GM23338 (cell line): ENCODE measurements at regions not wholly inside any gene's neighbourhood (a gene's known extent, or its start where the extent isn't known, plus 50 kb on each side); places are given as distances from the start of the nearest gene placed in this dataset.
A peak's percentile ranks its signal among the peaks of the same experiment; 100 is the strongest.

Experiments
- ATAC-seq: fragments of 200-7000 bp; cut with Tn5 transposase; 3 replicates; pipeline ENCODE4 v1.9.1; 2020
- DNase-seq: peaks from one replicate; pipeline ENCODE4 v3.0.0-alpha.2; 2015; ENCODE audit warnings: low spot score
- H2AFZ ChIP-seq: fragments of 200-600 bp; sonication (generic); 2 replicates; pipeline ENCODE4 v1.8.0; 2016; ENCODE audit warnings: antibody characterized with exemption, mild to moderate bottlenecking, moderate library complexity
- H3F3A ChIP-seq: fragments of 200-600 bp; sonication (generic); replicated peaks from 2 replicates; pipeline ENCODE4 v1.8.0; 2017; ENCODE audit warnings: antibody characterized with exemption, mixed run types, low read depth
- H3K27ac ChIP-seq: fragments of 200-600 bp; sonication (generic); 2 replicates; pipeline ENCODE4 v1.6.1; 2016; ENCODE audit warnings: low read depth
- H3K27me3 ChIP-seq: fragments of 200-600 bp; sonication (generic); 2 replicates; pipeline ENCODE4 v1.8.0; 2016; ENCODE audit warnings: mild to moderate bottlenecking, mixed run types, moderate library complexity; ENCODE audit not compliant: insufficient read depth
- H3K36me3 ChIP-seq: fragments of 200-600 bp; sonication (generic); 2 replicates; pipeline ENCODE4 v1.8.0; 2016; ENCODE audit warnings: mild to moderate bottlenecking; ENCODE audit not compliant: insufficient read depth
- H3K4me1 ChIP-seq: fragments of 200-600 bp; sonication (generic); 2 replicates; pipeline ENCODE4 v1.8.0; 2016; ENCODE audit warnings: mild to moderate bottlenecking, moderate library complexity; ENCODE audit not compliant: insufficient read depth
- H3K4me2 ChIP-seq: fragments of 200-600 bp; sonication (generic); 2 replicates; pipeline ENCODE4 v1.7.1; 2017; ENCODE audit warnings: mixed run types
- H3K4me3 ChIP-seq: fragments of 200-600 bp; sonication (generic); 2 replicates; pipeline ENCODE4 v1.6.1; 2016; ENCODE audit warnings: mixed run types
- H3K79me2 ChIP-seq: fragments of 200-600 bp; sonication (generic); replicated peaks from 2 replicates; pipeline ENCODE4 v1.8.0; 2017; ENCODE audit warnings: mild to moderate bottlenecking; ENCODE audit not compliant: insufficient read depth
- H3K9me2 ChIP-seq: fragments of 200-600 bp; sonication (generic); 2 replicates; pipeline ENCODE4 v1.8.0; 2017; ENCODE audit not compliant: insufficient read depth
- H4K20me1 ChIP-seq: fragments of 200-600 bp; sonication (generic); replicated peaks from 2 replicates; pipeline ENCODE4 v1.8.0; 2017; ENCODE audit warnings: mild to moderate bottlenecking; ENCODE audit not compliant: insufficient read depth
- H3K27ac Mint-ChIP-seq: 2 replicates; pipeline ENCODE4 v1.8.0; 2020; ENCODE audit warnings: inconsistent platforms, mild to moderate bottlenecking, moderate library complexity, mixed read lengths
- H3K27me3 Mint-ChIP-seq: 3 replicates; pipeline ENCODE4 v1.8.0; 2022; ENCODE audit warnings: low read depth, mild to moderate bottlenecking, moderate library complexity, mixed read lengths, inconsistent platforms; ENCODE audit not compliant: insufficient read depth, poor library complexity
- H3K36me3 Mint-ChIP-seq: 3 replicates; pipeline ENCODE4 v1.8.0; 2021; ENCODE audit warnings: low read depth, mild to moderate bottlenecking, inconsistent platforms, moderate library complexity, mixed read lengths
- H3K4me1 Mint-ChIP-seq: 3 replicates; pipeline ENCODE4 v1.8.0; 2020; ENCODE audit warnings: mild to moderate bottlenecking, inconsistent platforms, mixed read lengths
- H3K4me3 Mint-ChIP-seq: 3 replicates; pipeline ENCODE4 v1.8.0; 2021; ENCODE audit warnings: moderate library complexity, mild to moderate bottlenecking, inconsistent platforms, mixed read lengths
- H3K9me3 Mint-ChIP-seq: 3 replicates; pipeline ENCODE4 v1.8.0; 2020; ENCODE audit warnings: moderate library complexity, mild to moderate bottlenecking, inconsistent platforms, mixed read lengths
- CREB1 ChIP-seq: fragments of 250-450 bp; sonication (Bioruptor Pico); IDR thresholded peaks from 2 replicates; pipeline ENCODE4 v1.5.0; 2020; ENCODE audit warnings: low read depth, mild to moderate bottlenecking, moderate library complexity
- CTCF ChIP-seq, 2 experiments: fragments of 200-600 bp in 1 of 2; sonication (generic) in 1 of 2; conservative IDR thresholded peaks; 2 replicates each; pipeline versions ENCODE4 v1.5.1 to v1.6.1; 2016 to 2017; ENCODE audit warnings: antibody characterized with exemption in 2 of 2, low read depth in 2 of 2, mild to moderate bottlenecking in 2 of 2, moderate library complexity in 1 of 2
- ETS1 ChIP-seq: IDR thresholded peaks from 2 replicates; pipeline ENCODE4 v1.6.1; 2016; ENCODE audit warnings: antibody characterized with exemption
- EZH2 ChIP-seq: fragments of 200-600 bp; sonication (generic); IDR thresholded peaks from one replicate; pipeline ENCODE4 v1.8.0; 2017; ENCODE audit warnings: antibody characterized with exemption, mild to moderate bottlenecking, low read depth; ENCODE audit not compliant: unreplicated experiment
- EZH2phosphoT487 ChIP-seq: fragments of 200-600 bp; sonication (generic); IDR thresholded peaks from one replicate; pipeline ENCODE4 v1.8.1; 2018; ENCODE audit warnings: antibody characterized with exemption; ENCODE audit not compliant: unreplicated experiment
- JUNB ChIP-seq: IDR thresholded peaks from one replicate; pipeline ENCODE4 v1.6.1; 2016; ENCODE audit warnings: antibody characterized with exemption; ENCODE audit not compliant: unreplicated experiment
- NANOG ChIP-seq: IDR thresholded peaks from 2 replicates; pipeline ENCODE4 v1.6.1; 2016; ENCODE audit warnings: antibody characterized with exemption, borderline replicate concordance
- POLR2AphosphoS5 ChIP-seq: IDR thresholded peaks from 2 replicates; pipeline ENCODE4 v1.6.1; 2016; ENCODE audit warnings: antibody characterized with exemption, low read depth
- REST ChIP-seq: IDR thresholded peaks from one replicate; pipeline ENCODE4 v1.6.1; 2018; ENCODE audit warnings: antibody characterized with exemption; ENCODE audit not compliant: unreplicated experiment
- STAT1 ChIP-seq: IDR thresholded peaks from one replicate; pipeline ENCODE4 v1.6.1; 2016; ENCODE audit warnings: antibody characterized with exemption; ENCODE audit not compliant: unreplicated experiment
- ZNF114 ChIP-seq: fragments of 250-450 bp; sonication (Bioruptor Pico); IDR thresholded peaks from 2 replicates; pipeline ENCODE4 v1.5.0; 2020; ENCODE audit warnings: mild to moderate bottlenecking, moderate library complexity
- ZNF331 ChIP-seq: fragments of 250-450 bp; sonication (Bioruptor Pico); IDR thresholded peaks from 2 replicates; pipeline ENCODE4 v1.5.0; 2020; ENCODE audit warnings: low read depth, mild to moderate bottlenecking, moderate library complexity
- ZNF462 ChIP-seq: fragments of 250-450 bp; sonication (Bioruptor Pico); IDR thresholded peaks from 2 replicates; pipeline ENCODE4 v1.5.0; 2020; ENCODE audit warnings: mild to moderate bottlenecking, moderate library complexity

- no peak for DNase-seq
- no peak overlapping the region for H3K4me3 ChIP-seq
- TF ChIP-seq NANOG (no peak), ZNF462 (CRISPR knock-in tag) (no peak), CTCF (conservative IDR thresholded peaks at IDR 0.05; ENCODE audit: low read depth in 2 of 2) (no peak), ZNF331 (CRISPR knock-in tag) (no peak), STAT1 (no peak), REST (no peak), ETS1 (no peak), CREB1 (no peak), JUNB (no peak), ZNF114 (CRISPR knock-in tag) (no peak), EZH2 (no peak), POLR2AphosphoS5 (no peak), EZH2phosphoT487 (no peak)
- H2AFZ ChIP-seq = peak overlapping the region; percentile 28; the same call in 1 of the 2 replicates
- peaks cover 24% of the 10 kb centered on the region for H3K9me3 Mint-ChIP-seq
- H3K4me3 Mint-ChIP-seq = no peak overlapping the region
- H3K36me3 Mint-ChIP-seq = peaks cover 13% of the 10 kb centered on the region; the same call in 2 of the 3 replicates
- peaks cover 8% of the 10 kb centered on the region; the same call in 1 of the 2 replicates for H3K4me1 ChIP-seq
- H3K27ac ChIP-seq = no peak overlapping the region
- H3K9me2 ChIP-seq = 0 out of 2 replicates have a peak, but pooled peaks cover 3% of the 10 kb centered on the region
- no peaks in the 10 kb centered on the region for H3F3A ChIP-seq
- H3K27ac Mint-ChIP-seq = no peak overlapping the region
- no peak for ATAC-seq
- peaks cover 6% of the 10 kb centered on the region for H3K27me3 Mint-ChIP-seq
- no peaks in the 10 kb centered on the region for H4K20me1 ChIP-seq
- no peaks in the 10 kb centered on the region for H3K27me3 ChIP-seq
- H3K36me3 ChIP-seq = no peaks in the 10 kb centered on the region
- peaks cover 11% of the 10 kb centered on the region for H3K4me1 Mint-ChIP-seq
- H3K4me2 ChIP-seq = no peak overlapping the region
- H3K79me2 ChIP-seq = no peaks in the 10 kb centered on the region
Measured at GRCh38 chr17:77657839-77658238, 300.7 kb upstream of the TNRC6C start.
